AG04450 (cell line): ENCODE measurements at regions not wholly inside any gene's neighbourhood (a gene's known extent, or its start where the extent isn't known, plus 50 kb on each side); places are given as distances from the start of the nearest gene placed in this dataset.

Experiments used
- CTCF ChIA-PET: fragments of 300-600, 350-600 bp; formaldehyde crosslinking; extraction: SDS; loops from one replicate; lab custom pipeline; 2022; ENCODE audit warnings: antibody characterized with exemption, inconsistent platforms; lab: Charles Lee
- POLR2A ChIA-PET: fragments of 350-600 bp; formaldehyde crosslinking; extraction: SDS; loops from one replicate; lab custom pipeline; 2021; ENCODE audit warnings: antibody characterized with exemption, inconsistent platforms; lab: Yijun Ruan, JAX
- DNase-seq: peaks from one replicate; pipeline ENCODE4 v3.0.0-alpha.2; 2011; ENCODE audit warnings: low read depth, low spot score
- H3K27ac ChIP-seq: one replicate; pipeline ENCODE4 v1.5.1; 2012; ENCODE audit warnings: low read depth, low read length, control low read depth
- H3K27me3 ChIP-seq: one replicate; pipeline ENCODE4 v1.6.0; 2012; ENCODE audit warnings: low read length; ENCODE audit not compliant: control insufficient read depth, insufficient read depth
- H3K4me3 ChIP-seq: 2 replicates; pipeline ENCODE4 v1.5.1; 2011; ENCODE audit warnings: mild to moderate bottlenecking, low read depth, low read length, control low read depth
- H3K9me3 ChIP-seq: 2 replicates; pipeline ENCODE4 v1.5.1; 2012; ENCODE audit warnings: low read length; ENCODE audit not compliant: control insufficient read depth, insufficient read depth
- TF ChIP-seq, protein P1 (sequence below): IDR thresholded peaks from 2 replicates; pipeline ENCODE4 v1.5.1; 2011; ENCODE audit warnings: low read depth, low read length, control low read depth, inconsistent platforms

DNA sequence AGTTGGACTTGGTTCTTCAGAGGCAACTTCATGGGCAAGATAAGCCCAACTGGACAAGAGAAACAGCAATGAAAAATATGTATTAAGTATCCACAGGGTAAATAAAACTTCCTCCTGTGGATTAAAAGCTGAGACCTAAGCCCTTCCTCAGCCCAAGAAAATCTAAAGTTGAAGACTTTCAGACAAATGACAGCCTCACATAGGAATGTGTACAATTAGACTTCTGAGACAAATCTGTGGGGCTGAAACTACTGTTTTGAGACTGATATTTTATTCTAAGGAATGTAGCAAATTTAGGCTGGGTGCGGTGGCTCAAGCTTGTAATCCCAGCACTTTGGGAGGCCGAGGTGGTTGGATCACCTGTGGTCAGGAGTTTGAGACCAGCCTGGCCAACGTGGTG is 74.2 kb upstream of the IL12A start:
- Histone ChIP-seq H3K27ac (no peak overlapping the region), H3K27me3 (no peaks in the 10 kb centered on the region), H3K9me3 (no peaks in the 10 kb centered on the region), H3K4me3 (no peak overlapping the region)
- CTCF ChIA-PET, result interaction anchor here (1.1 to 2.5 kb wide), 4 partner anchors 15 to 92 kb away, joined by 3 to 11 read pairs (median 7); no protein-coding TSS in a partner anchor
- no peak for DNase-seq
- POLR2A ChIA-PET, result interaction anchor here (0.7 kb wide), 1 partner anchor 25 kb away, joined by 3 read pairs; no protein-coding TSS in a partner anchor
- TF ChIP-seq, protein P1, sequence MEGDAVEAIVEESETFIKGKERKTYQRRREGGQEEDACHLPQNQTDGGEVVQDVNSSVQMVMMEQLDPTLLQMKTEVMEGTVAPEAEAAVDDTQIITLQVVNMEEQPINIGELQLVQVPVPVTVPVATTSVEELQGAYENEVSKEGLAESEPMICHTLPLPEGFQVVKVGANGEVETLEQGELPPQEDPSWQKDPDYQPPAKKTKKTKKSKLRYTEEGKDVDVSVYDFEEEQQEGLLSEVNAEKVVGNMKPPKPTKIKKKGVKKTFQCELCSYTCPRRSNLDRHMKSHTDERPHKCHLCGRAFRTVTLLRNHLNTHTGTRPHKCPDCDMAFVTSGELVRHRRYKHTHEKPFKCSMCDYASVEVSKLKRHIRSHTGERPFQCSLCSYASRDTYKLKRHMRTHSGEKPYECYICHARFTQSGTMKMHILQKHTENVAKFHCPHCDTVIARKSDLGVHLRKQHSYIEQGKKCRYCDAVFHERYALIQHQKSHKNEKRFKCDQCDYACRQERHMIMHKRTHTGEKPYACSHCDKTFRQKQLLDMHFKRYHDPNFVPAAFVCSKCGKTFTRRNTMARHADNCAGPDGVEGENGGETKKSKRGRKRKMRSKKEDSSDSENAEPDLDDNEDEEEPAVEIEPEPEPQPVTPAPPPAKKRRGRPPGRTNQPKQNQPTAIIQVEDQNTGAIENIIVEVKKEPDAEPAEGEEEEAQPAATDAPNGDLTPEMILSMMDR, result no peak

DNA sequence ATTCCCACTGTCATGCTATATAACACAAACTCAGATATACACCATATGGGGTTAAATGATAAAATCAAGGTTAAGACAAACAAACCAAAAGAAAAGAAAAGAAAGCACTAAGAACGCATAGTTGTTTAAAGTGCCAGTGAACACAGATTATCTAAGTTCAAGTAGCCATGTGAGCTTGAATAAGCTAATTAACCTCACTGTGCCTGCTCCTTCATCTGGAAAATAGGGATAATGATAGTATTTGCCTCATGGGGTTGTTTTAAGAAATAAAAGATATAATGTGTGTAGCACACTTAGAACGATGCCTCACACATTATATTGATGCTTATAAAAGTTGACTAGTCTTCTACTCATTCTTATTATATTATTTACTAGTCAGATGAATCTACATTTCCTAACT is 72.6 kb upstream of the IL12A start:
- Histone ChIP-seq H3K4me3 (no peak overlapping the region), H3K9me3 (no peaks in the 10 kb centered on the region), H3K27ac (no peak overlapping the region), H3K27me3 (no peaks in the 10 kb centered on the region)
- TF ChIP-seq, protein P1, result no peak
- CTCF ChIA-PET, result interaction anchor here (1.1 to 1.9 kb wide), 3 partner anchors 14 to 72 kb away, joined by 4 to 10 read pairs (median 4); partner anchors contain the start of gene IL12A
- POLR2A ChIA-PET, result no interaction called here
- no peak for DNase-seq

DNA sequence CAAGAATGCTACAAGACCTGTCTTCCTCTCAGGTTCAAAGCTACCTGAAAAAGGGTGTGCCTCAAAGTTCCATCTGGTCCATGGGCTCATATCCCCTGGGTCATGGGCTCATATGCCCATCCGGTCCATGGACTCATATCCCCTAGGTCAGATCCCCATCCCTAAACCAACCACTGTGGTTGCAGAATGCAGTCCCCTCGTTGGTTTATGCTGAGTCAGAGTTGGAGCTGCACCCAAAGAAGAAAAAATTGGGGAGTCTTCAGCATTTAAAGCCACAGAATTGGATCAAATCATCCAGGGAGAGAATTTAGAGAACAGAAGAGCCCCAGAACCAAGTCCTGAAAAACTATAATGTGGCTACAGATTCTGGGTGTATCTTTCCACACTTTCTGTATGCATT is 71.5 kb upstream of the IL12A start:
- ChIA-PET CTCF (interaction anchor here (1.2 to 2.3 kb wide), 2 partner anchors 12 to 89 kb away, joined by 4 to 17 read pairs; no protein-coding TSS in a partner anchor), POLR2A (no interaction called here)
- TF ChIP-seq, protein P1, result no peak
- H3K4me3 ChIP-seq, result no peak overlapping the region
- H3K27ac ChIP-seq, result no peak overlapping the region
- no peak for DNase-seq
- H3K9me3 ChIP-seq, result no peaks in the 10 kb centered on the region
- no peaks in the 10 kb centered on the region for H3K27me3 ChIP-seq

DNA sequence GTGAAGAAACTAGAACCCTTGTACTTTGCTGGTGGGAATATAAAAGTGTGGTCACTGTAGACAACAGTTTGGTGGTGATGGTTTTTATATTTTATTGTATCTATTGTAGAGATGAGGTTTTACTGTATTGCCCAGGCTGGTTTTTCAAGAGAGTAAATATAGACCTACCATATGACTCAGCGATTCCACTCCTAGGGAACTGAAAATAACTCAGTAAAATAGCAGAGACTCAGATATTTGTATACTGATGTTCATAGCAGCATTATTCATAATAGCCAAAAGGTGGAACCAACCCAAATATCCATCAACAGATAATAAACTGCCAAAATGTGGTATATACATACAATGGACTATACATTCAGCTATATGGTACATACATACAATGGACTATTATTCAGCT is 68.8 kb upstream of the IL12A start:
- Histone ChIP-seq H3K9me3 (no peaks in the 10 kb centered on the region), H3K4me3 (no peak overlapping the region), H3K27ac (no peak overlapping the region), H3K27me3 (no peaks in the 10 kb centered on the region)
- ChIA-PET POLR2A (no interaction called here), CTCF (interaction anchor here (0.5 kb wide), 1 partner anchor 9 kb away, joined by 3 read pairs; no protein-coding TSS in a partner anchor)
- DNase-seq, result no peak
- TF ChIP-seq, protein P1, result no peak

DNA sequence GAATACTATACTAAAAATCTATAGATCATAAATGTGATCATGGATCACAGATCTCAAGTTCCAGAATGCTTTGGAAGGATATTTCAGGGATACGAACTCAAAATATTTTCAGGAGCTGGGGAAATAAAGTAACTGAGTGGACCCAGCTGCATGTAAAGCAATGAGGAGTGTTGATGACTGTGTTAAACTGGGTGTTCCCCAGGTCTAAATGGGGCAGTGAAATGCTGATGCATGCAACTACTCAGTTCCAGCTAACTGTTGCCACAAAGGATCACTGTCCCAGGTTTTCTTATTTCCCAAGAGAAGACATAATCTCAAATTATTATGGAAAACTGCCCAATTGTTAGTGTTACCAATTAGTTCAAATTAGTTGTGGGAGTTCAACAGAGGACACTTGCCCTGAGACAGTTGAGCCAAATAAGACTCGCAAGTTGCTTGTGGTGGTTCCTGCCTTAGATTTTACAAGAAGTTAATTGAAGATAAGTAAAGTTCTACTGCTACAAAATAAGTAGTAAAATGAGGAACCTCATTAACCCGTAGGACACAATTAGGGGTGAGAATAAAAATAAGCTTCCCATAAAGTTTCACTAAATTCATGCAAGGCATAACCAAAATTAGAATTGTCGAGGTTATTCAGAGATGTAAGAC is 66.3 kb upstream of the IL12A start:
- H3K4me3 ChIP-seq, result no peak overlapping the region
- H3K27ac ChIP-seq, result no peak overlapping the region
- H3K9me3 ChIP-seq, result no peaks in the 10 kb centered on the region
- DNase-seq, result no peak
- ChIA-PET POLR2A (no interaction called here), CTCF (interaction anchor here (0.7 to 2.0 kb wide), 3 partner anchors 38 to 84 kb away, joined by 3 to 6 read pairs (median 4); partner anchors contain the start of gene IL12A)
- TF ChIP-seq, protein P1, result no peak
- no peaks in the 10 kb centered on the region for H3K27me3 ChIP-seq
